Spleen (tissue), 7 donors: ENCODE measurements at regions not wholly inside any gene's neighbourhood (a gene's known extent, or its start where the extent isn't known, plus 50 kb on each side); places are given as distances from the start of the nearest gene placed in this dataset.

ENCODE experiments used
- CTCF ChIP-seq, 11 experiments: fragments of 200-600 bp in 7 of 11; fragments of 450-650 bp in 4 of 11; sonication (generic) in 4 of 11; IDR thresholded peaks in 8 of 11; conservative IDR thresholded peaks in 3 of 11; 1 replicate in 7 of 11; 2 replicates in 4 of 11; pipeline versions ENCODE4 v1.4.0 to v1.8.0; 2016 to 2021; ENCODE audit warnings: antibody characterized with exemption in 11 of 11, inconsistent platforms in 4 of 11, mild to moderate bottlenecking in 1 of 11
- POLR2A ChIP-seq, 3 donors: fragments of 450-650 bp; IDR thresholded peaks; one replicate each; pipeline ENCODE4 v1.5.1; 2017; ENCODE audit warnings: antibody characterized with exemption in 3 of 3, mild to moderate bottlenecking in 1 of 3
- POLR2AphosphoS5 ChIP-seq, 3 donors: sonication (generic); formaldehyde crosslinking; IDR thresholded peaks; one replicate each; pipeline ENCODE4 v1.5.1; 2017; ENCODE audit warnings: antibody characterized with exemption in 3 of 3
- donor health status: DM: no; HTN: no; CAD: no; lungs with moderate emphysema.
- donor health status: DM: no; HTN: no; CAD: no.
- donor health status: DM: no; HTN: no; CAD: no.

GRCh38 chr5:74285675-74286280, 354.8 kb downstream of the ENC1 start:
- TF ChIP-seq CTCF (IDR thresholded peaks at IDR 0.05 in 8 of 11, conservative IDR thresholded peaks at IDR 0.05 in 3 of 11) (no peak), POLR2AphosphoS5 (IDR thresholded peaks at IDR 0.05) (no peak), POLR2A (IDR thresholded peaks at IDR 0.05) (no peak)
